ENCODE measurements at regions not wholly inside any gene's neighbourhood (a gene's known extent, or its start where the extent isn't known, plus 50 kb on each side); places are given as distances from the start of the nearest gene placed in this dataset.
A peak's percentile ranks its signal among the peaks of the same experiment; 100 is the strongest.

- H3K4me1 Mint-ChIP-seq, result peaks cover 8% of the 10 kb centered on the region
- peak overlapping the region; percentile 66 for H3K27ac Mint-ChIP-seq
- peaks cover 3% of the 10 kb centered on the region for H3K9me3 Mint-ChIP-seq
- H3K36me3 Mint-ChIP-seq (ENCODE audit: low read depth), result no peaks in the 10 kb centered on the region
- peak; percentile 61 for ATAC-seq (replicated peaks)
- peaks cover 15% of the 10 kb centered on the region for H3K27me3 Mint-ChIP-seq
- peak overlapping the region; percentile 52 for H3K4me3 Mint-ChIP-seq
These were observed 136.3 kb upstream of the XYLT1 start for GRCh38 chr16:17607075-17607509.

DNA sequence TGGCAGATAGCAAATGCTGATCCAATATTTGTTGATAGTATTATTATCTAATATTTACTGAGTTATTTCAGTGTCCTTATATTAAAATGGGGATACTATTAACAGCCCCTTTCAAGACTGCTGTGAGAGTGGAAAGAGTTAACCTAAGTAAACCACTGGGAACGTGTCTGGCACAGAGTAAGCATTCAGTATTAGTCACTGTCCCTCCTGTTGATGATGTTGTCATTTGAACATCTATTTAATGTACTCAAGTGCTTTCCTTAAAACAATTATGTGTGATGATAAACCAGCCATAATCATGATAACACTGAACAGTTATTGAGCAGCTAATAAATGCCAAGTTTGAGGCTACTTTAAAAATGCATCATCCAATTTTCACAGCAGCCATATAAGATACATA is 135.7 kb upstream of the XYLT1 start:
- no peaks in the 10 kb centered on the region for H3K36me3 Mint-ChIP-seq (ENCODE audit: low read depth)
- H3K9me3 Mint-ChIP-seq, result peaks cover 3% of the 10 kb centered on the region
- ATAC-seq (replicated peaks), result peak; percentile 89
- H3K27ac Mint-ChIP-seq, result peak overlapping the region; percentile 66
- peak overlapping the region; percentile 52 for H3K4me3 Mint-ChIP-seq
- H3K4me1 Mint-ChIP-seq, result peaks cover 8% of the 10 kb centered on the region
- peaks cover 17% of the 10 kb centered on the region for H3K27me3 Mint-ChIP-seq

DNA sequence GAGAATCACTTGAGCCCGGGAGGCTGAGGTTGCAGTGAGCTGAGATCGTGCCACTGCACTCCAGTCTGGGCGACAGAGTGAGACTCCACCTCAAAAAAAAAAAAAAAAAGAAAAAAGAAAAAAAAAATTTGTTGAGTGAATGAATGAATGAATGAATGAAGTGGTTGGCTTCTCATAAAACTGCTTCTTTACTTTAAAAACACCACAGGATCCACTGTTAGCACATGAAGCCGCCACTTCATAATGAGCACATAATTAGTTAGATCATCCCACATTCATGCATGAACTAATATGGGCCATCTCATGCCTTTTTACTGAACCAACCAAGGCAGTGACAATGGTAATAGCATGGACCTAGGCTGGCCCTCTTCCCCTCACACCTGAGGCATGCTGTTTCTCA is 135.0 kb upstream of the XYLT1 start:
- Mint-ChIP-seq H3K27ac (no peak overlapping the region), H3K27me3 (peaks cover 12% of the 10 kb centered on the region), H3K4me1 (peaks cover 8% of the 10 kb centered on the region), H3K36me3 (ENCODE audit: low read depth) (no peaks in the 10 kb centered on the region), H3K9me3 (no peaks in the 10 kb centered on the region), H3K4me3 (no peak overlapping the region)
- ATAC-seq (replicated peaks), result peak; percentile 43

GRCh38 chr16:17603626-17604025 is 132.9 kb upstream of the XYLT1 start:
- Mint-ChIP-seq H3K36me3 (ENCODE audit: low read depth) (no peaks in the 10 kb centered on the region), H3K9me3 (peaks cover 4% of the 10 kb centered on the region), H3K27me3 (peaks cover 12% of the 10 kb centered on the region), H3K4me3 (no peak overlapping the region), H3K27ac (no peak overlapping the region), H3K4me1 (peaks cover 8% of the 10 kb centered on the region)
- ATAC-seq (replicated peaks), result no peak

GRCh38 chr16:17602678-17603077 is 131.9 kb upstream of the XYLT1 start:
- Mint-ChIP-seq H3K4me3 (no peak overlapping the region), H3K27me3 (peaks cover 20% of the 10 kb centered on the region), H3K9me3 (peaks cover 7% of the 10 kb centered on the region), H3K4me1 (peaks cover 8% of the 10 kb centered on the region), H3K36me3 (ENCODE audit: low read depth) (no peaks in the 10 kb centered on the region), H3K27ac (no peak overlapping the region)
- no peak for ATAC-seq (replicated peaks)

GRCh38 chr16:17598968-17599367 is 128.2 kb upstream of the XYLT1 start:
- Mint-ChIP-seq H3K36me3 (ENCODE audit: low read depth) (no peaks in the 10 kb centered on the region), H3K27ac (no peak overlapping the region), H3K4me3 (no peak overlapping the region), H3K4me1 (no peaks in the 10 kb centered on the region), H3K27me3 (peaks cover 15% of the 10 kb centered on the region), H3K9me3 (peaks cover 7% of the 10 kb centered on the region)
- ATAC-seq (replicated peaks), result no peak

- Mint-ChIP-seq H3K27me3 (peaks cover 13% of the 10 kb centered on the region), H3K4me3 (peak overlapping the region; percentile 69), H3K27ac (peak overlapping the region; percentile 97), H3K9me3 (peaks cover 4% of the 10 kb centered on the region), H3K36me3 (ENCODE audit: low read depth) (no peaks in the 10 kb centered on the region), H3K4me1 (peaks cover 9% of the 10 kb centered on the region)
- ATAC-seq (replicated peaks), result peak; percentile 49
These were observed 121.1 kb upstream of the XYLT1 start for GRCh38 chr16:17591655-17592405.

GRCh38 chr16:17590711-17591654 is 120.2 kb upstream of the XYLT1 start:
- H3K4me3 Mint-ChIP-seq, result peak overlapping the region; percentile 69
- peak; percentile 77 for ATAC-seq (replicated peaks)

GRCh38 chr16:17589898-17590297 is 119.1 kb upstream of the XYLT1 start:
- no peak for ATAC-seq (replicated peaks)
- H3K9me3 Mint-ChIP-seq, result peaks cover 14% of the 10 kb centered on the region
- H3K27me3 Mint-ChIP-seq, result peaks cover 16% of the 10 kb centered on the region
- H3K27ac Mint-ChIP-seq, result peak overlapping the region; percentile 97
- H3K4me3 Mint-ChIP-seq, result peak overlapping the region; percentile 69
- no peaks in the 10 kb centered on the region for H3K36me3 Mint-ChIP-seq (ENCODE audit: low read depth)
- H3K4me1 Mint-ChIP-seq, result peaks cover 9% of the 10 kb centered on the region

More at GRCh38 chr16:17590711-17591654, 120.2 kb upstream of the XYLT1 start:
- H3K36me3 Mint-ChIP-seq (ENCODE audit: low read depth), result no peaks in the 10 kb centered on the region
- H3K4me1 Mint-ChIP-seq, result peaks cover 9% of the 10 kb centered on the region
- peak overlapping the region; percentile 97 for H3K27ac Mint-ChIP-seq
- peaks cover 13% of the 10 kb centered on the region for H3K27me3 Mint-ChIP-seq
- H3K9me3 Mint-ChIP-seq, result peaks cover 4% of the 10 kb centered on the region

DNA sequence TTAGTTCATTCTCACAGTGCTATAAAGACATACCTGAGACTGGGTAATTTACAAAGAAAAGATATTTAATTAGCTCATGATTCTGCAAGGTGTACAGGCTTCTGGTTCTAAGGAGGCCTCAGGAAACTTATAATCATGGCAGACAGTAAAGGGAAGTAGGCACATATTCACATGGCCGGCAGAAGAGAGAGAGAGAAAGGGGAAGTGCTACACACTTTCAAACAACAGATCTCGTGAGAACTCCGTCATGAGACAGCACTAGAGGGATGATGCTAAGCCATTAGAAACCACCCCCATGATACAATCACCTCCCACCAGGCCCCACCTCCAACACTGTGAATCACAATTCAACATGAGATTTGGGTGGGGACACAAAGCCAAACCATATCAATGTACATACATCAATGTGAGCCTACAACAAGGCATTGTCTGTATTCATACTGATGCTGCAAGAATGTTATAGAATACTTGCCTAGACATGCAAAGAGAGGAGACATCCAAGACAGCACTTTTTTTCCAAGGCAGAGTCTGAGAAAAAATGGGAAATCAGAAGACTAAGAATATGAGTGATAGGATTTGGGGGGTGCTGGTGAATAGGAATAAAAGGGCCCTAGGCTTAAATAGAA is 114.8 kb upstream of the XYLT1 start:
- Mint-ChIP-seq H3K4me3 (peak overlapping the region; percentile 23), H3K27ac (peak overlapping the region; percentile 25), H3K27me3 (peaks cover 22% of the 10 kb centered on the region), H3K4me1 (peaks cover 9% of the 10 kb centered on the region), H3K36me3 (ENCODE audit: low read depth) (no peaks in the 10 kb centered on the region), H3K9me3 (peaks cover 14% of the 10 kb centered on the region)
- peak; percentile 19 for ATAC-seq (replicated peaks)

DNA sequence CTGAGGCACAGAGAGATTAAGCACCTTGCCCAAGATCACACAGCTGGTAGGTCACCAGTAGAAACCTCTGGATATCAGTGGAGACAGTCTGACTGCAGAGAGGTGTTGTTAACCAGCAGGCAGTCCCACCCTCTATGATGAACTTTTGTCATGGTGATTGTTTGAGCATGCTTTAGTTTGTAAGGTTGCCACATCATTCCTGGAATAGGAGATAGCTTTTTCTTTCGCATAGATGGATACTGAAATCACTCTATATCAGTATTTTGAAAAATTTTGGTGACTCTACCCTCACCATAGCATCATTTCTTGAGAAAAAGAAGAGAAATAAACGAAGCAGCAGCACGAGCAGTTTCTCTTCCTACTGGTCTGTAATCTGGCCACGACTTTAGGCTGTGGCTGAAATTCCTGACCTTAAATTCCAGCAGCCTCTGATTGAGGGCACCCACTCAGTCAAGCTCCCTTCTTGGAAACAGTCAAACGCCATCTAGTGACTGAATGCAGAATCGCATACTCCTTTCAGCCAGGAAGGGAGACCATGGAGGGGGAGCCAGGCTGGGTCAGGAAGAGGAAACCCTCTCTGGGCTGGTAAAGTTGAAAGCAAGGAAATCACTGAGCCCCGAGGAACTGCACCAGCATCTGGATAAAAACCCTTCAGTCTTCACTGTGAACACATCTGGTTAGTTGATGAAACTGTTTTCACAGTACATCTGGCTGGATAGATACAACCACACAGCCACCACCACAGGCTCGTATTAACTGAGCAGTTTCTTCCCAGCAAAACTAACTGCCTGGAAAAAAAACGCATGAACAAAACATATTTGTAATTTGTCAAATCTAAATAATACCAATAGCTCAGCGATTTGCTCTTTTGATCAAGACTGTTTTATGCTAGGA is 108.5 kb upstream of the XYLT1 start:
- no peaks in the 10 kb centered on the region for H3K9me3 Mint-ChIP-seq
- ATAC-seq (replicated peaks), result peak; percentile 82
- H3K4me3 Mint-ChIP-seq, result no peak overlapping the region

GRCh38 chr16:17574256-17574655 is 103.5 kb upstream of the XYLT1 start:
- Mint-ChIP-seq H3K9me3 (no peaks in the 10 kb centered on the region), H3K36me3 (ENCODE audit: low read depth) (no peaks in the 10 kb centered on the region), H3K4me3 (no peak overlapping the region), H3K27me3 (peaks cover 2% of the 10 kb centered on the region), H3K4me1 (peaks cover 2% of the 10 kb centered on the region), H3K27ac (no peak overlapping the region)
- no peak for ATAC-seq (replicated peaks)

More for the DNA sequence above, 108.5 kb upstream of the XYLT1 start:
- Mint-ChIP-seq H3K36me3 (ENCODE audit: low read depth) (no peaks in the 10 kb centered on the region), H3K27me3 (peaks cover 6% of the 10 kb centered on the region), H3K27ac (no peak overlapping the region), H3K4me1 (peaks cover 3% of the 10 kb centered on the region)

DNA sequence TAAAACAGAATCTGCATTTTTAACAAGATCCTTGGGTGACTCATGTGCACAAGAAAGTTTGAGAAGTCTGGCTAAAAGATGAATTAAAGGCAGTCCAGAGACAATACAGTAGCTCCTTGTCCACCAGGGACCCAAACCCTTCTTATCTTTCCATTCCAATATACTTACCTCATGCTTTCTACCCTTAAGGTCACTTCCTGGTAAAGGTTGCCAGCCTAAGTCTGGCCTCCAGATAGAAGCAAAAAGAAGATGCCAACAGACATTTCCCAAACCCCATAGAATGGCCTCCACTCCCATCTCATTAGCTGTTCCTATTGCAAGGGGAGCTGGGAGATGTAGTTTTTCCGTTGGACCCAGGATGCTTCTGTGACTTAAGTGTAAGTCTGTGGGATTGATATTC is 101.4 kb upstream of the XYLT1 start:
- Mint-ChIP-seq H3K4me1 (no peaks in the 10 kb centered on the region), H3K9me3 (no peaks in the 10 kb centered on the region), H3K4me3 (no peak overlapping the region), H3K27me3 (peaks cover 3% of the 10 kb centered on the region), H3K27ac (no peak overlapping the region), H3K36me3 (ENCODE audit: low read depth) (no peaks in the 10 kb centered on the region)
- ATAC-seq (replicated peaks), result no peak

Measured in activated T-helper 17 cell treated with anti-CD3 and anti-CD28 coated beads, Interleukin-2, amount 50 U/mL, for 72 hours (primary cell).